ENCODE measurements at regions not wholly inside any gene's neighbourhood (a gene's known extent, or its start where the extent isn't known, plus 50 kb on each side); places are given as distances from the start of the nearest gene placed in this dataset.

DNA sequence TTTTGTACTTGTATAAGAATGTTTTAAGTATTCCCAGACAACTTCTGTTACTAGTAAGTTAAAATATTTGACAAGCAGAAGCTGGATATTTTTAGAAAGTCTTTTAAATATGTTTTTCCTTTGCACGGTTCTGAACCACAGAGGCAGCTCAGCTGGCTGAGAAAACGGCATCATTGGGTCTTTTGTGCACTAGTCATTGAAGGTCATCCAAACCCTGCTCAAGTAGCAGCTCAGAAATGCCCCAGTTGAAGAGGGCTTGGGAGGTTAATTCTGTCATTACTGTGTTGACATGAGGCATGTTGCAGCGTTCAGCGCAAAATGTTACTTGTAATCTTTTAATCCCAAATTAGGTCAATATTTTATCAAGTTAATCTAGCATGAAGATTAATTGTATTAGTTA is 383.7 kb upstream of the FAM241A start:
- DNase-seq: no peak

DNA sequence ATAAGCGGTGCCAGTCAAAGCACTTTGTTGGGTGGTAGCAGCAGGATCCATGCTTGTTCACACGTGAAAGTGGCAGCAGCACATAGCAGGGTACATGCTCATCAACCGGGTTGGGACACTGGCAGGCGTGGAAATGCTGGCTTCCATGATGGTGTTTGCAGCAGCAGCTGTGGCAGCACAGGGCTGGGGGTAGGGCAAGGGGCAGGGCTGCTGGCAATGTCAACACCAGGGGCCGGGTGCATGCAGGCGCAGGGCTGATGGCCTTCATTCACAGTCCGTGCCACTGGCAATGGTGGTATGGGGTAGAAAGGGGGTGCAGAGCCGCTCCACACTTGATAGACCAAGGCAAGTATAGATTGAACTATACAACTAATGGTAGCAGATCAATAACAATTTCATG is 374.7 kb upstream of the FAM241A start:
- DNase-seq: no peak

DNA sequence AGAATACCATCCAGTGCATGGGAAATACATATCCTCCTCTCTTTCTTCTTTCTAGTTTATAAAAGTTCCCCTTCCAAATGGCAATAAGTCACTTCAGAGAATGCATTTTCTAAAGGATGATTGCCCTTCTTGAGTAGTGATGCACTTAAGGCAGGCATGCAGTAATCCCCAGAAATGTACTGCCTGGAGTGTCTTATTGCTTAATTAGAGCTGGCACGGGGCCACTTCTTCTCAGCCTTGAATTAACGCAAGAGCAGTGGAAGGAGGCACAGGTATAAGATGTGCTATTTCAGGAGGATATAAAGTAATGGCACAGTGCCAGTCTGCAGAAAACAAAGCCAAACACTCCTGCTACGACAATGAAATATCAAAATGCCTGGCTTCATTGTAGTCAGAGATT is 371.4 kb upstream of the FAM241A start:
- peak; percentile 68 for DNase-seq

DNA sequence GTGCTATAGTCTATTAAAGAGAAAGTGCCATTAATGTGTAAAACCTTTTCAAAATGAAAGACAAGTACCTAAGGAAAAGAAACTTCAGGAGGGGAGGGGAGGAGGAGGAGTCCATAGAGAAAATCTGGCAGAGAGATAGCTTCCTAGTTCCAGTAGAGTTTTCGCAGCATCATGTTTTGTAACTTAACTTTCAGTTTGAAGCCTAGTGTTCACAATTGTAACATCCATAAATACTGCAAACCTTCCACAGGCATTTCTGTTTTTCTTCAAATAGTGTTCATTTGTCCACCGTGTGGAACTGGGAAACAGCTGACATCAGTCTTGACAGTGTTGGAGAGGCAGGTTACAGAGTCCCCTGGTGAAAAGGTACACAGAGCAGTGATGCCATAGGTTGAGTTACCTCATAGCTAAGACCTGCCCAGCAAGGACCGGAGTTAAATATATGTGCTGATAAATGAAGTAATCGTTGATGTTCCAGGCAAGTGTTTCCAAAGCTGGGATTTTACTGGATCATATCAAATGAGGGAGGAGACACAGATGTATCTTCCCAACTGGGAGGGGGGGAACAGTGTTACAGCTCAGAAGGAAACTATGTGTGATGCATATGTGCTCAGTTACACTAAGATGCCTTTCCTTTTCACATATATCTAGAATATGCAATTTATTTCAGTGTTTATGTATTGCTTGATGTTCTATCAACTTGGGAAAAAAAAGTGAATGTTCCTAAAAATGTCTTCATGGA is 369.5 kb upstream of the FAM241A start:
- no peak for DNase-seq

DNA sequence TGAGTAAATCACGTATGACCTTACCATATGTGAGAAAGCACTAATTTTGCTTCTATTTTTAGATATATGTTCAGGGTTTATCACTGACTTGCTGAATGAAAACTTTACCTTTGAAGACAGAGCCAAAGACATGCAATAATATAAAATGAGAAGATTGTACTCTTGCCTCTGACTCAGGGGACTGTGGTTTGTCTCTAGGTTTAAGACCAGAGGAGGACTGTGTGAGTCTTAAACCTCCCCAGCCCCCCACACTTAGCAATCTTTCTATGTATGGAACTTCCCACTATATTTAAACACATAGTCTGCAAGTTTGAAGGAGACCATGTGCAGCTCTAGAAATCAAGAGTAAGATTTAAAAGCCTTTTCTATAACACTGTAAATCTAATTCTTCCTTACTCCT is 368.7 kb upstream of the FAM241A start:
- no peak for DNase-seq

DNA sequence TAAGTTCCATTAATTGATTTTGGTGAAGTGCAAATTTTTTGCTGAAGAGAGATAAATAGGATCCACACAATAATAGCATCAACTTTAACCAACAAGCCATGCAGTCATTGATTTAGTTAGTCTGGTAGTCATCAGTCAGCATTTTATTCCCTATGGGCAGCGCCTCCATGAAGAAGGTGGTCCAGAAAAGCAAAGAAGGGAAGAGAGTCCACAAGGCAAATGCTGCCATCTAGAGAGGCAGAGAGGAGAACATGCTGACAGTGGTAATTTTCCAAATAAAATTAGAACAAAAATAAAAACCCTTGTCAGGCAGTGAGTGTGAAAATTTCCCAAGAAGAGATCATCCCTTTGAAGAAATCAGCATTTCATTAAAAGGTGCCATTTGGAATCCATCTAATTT is 366.7 kb upstream of the FAM241A start:
- DNase-seq: peak; percentile 13

DNA sequence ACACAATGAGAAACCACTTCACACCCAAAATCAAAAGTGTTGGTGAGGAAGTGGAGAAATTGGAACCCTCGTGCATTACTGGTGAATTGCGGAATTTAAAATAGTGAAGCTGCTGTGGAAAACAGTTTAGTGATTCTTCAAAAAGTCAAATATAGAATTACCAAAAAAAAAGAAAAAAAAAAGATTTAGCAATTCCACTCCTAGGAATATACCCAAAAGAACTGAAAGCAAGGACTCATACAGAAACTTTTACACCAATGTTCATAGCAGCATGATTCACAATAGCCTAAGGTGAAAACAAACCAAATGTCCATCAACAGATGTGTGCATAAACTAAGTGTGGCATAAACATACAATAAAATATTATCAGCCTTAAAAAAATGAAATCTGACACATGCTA is 364.3 kb upstream of the FAM241A start:
- no peak for DNase-seq

DNA sequence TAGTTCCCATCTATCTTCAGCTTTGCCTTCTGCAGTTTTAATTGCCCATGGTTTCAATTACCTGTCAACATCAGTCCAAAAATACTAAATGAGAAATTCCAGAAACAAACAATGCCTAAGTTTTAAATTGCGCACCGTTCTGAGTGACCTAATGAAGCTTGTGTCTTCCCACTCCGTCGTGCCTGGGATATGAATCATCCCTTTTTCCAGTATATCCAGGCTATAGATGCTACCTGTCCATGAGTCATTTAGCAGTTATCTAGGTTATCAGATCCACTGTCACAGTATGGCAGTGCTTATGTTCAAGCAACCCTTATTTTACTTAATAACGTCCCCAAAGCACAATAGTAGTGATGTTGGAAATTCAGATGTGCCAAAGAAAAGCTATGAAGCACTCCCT is 363.6 kb upstream of the FAM241A start:
- DNase-seq: no peak

DNA sequence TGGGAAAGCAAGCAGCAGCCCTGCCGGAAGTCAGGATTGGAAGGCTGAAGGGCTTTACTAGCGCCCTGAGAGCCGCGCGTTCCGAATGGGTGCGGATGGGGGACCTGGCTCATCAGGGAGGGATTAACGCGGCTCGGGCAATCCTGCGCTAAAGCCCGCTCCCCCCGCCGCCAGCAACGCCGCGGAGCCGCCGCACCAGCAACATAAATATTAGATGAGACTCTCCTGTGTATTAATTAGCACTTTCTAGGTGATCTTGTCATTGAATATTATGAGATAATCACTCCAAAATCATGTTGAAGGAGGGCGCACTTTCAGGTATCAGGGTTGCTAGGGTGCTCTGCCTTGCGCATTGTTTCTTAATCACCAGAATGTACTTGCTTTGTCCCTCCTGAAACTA is 357.2 kb upstream of the FAM241A start:
- no peak for DNase-seq

DNA sequence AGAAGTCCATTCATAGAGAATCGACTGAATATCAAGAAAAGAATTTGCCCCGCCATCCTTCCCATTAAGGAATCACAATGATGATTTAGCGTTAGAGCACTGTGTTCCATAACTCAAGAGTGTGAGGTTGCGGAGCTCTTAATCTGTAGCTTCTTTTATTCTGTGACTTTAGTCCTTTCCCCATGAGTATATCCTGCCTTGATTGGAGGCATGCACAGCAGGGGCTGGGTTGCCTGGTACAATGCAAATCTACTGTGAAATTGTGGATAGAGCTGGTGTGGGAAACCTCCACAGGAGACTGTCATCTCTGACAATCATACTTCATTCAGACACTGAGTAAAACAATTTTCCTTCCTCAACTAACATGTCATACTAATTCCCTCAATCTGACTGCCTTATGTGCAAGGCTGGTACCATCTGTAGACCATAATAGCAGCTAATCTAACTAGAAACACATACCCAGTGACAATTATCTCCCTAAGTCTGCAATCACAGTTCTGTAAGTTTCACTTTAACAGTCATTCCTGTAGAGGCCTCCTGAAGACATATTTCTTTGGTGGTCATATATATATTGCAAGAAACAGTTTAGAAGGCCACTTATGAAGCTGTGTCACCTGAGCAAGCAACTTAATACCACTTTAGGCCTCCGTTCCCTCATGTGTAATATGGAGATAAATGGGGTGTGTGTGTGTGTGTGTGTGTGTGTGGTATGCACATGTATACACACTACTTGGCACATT is 355.2 kb upstream of the FAM241A start:
- DNase-seq: no peak

DNA sequence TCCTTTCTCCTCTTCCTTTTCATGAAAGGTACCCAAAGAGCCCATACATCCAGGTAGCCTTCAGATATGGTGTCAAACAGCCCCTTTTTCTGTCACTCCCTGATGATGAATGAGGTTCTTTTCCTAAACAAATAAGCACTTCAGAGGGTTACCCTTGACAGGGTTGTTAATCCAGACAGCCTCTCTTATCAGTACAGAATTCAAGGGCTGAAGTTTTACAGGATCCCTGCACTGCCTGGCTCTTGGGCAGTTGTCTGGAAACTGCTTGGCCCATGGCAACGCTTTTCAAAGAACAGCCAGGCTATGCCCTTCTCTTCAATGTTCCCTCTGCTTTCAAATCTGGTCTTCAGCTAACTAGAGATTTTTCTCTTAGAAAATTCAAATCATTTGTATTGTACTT is 352.6 kb upstream of the FAM241A start:
- no peak for DNase-seq

DNA sequence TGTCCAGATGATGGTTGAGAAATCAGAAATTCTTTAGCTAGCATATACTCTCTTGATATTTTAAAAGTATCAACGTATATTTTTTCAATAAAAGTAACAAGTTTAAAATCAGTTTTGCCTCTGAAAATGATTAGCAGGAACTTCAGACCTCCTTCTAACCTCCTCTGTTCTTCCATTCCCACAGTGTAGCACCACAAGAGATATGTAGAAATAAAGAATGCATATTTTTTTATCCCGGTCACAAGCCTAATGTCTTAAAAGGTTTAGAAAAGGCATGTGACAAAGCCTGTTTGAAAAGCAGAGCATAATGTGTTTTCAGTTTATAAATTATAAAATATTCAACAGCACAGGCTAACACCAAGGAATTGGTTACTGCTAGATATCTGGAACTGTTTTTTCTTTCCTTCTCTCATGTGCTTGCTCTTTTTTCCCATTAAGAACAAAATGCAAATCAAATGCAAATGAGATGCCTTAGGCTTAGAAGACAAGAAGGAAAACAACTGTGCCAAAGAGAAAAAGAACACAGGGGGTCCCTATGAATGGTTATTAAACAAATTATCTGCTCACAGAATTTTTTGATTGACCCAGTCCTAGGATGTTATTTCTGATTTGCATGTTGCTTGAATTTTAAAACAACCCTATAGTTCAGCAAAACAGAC is 351.7 kb upstream of the FAM241A start:
- DNase-seq: no peak

DNA sequence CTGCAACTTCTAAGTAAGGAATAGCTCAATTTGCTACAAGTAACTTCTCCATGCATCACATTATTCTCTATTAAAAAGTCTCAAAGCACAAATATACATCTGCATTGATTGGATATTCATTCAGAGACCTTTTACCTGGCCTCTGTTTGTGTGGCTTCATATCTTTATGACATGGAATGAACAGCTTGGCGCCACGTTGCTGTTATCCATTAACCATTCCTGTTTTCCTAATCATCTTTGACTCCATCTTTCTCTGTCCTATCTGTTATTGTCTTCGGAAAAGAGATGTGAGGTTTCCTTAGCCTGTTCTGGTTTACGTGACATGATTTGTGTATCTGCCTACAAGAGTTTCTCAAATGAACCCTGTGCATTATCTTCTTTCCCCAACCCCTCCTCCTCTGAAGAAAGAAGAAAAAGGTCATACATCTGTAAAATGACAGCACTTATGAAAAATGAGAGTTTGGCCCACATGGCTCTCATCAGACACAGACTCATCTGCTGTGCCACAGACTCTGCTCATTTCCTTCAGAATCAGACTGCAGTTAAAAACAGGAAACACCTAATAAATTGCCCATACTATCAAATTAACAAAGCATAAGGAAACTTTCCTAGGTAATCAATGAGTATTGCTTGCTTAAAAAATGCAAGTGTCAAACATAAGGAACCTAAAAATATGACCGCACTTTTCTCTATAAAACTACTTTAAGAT is 347.6 kb upstream of the FAM241A start:
- DNase-seq: no peak

DNA sequence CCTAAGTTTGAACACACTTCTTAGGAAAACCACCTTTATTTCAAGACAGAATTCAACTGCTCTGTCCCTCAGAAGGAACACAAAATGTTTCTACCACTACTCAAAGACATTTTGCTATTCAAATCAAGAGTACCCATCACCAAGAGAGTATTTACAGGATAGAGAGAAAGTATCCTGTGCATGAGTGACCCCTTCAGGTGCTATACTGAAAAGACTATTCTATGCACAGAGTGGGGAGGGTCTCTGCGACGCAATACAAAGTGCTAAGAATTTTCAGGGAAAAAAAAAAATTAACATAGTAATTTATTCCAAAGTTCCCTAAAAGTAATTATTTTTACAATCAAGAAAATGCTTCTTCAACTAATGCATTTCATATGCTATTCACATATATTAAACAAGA is 346.4 kb upstream of the FAM241A start:
- no peak for DNase-seq

DNA sequence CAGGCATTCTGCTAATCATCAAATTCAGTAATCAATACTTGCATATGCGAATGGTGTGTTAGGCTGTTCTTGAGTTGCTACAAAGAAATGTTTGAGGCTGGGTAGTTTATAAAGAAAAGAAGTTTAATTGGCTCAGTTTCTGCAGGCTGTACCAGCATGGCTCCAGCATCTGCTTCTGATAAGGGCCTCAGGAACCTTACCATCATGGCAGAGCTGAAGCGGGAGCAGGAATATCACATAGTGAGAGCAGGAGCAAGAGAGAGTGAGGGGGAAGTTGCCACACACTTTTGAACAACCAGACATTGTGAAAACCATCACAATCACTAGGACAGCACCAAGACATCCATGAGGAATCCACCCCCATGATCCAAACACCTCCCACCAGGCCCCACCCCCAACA is 344.7 kb upstream of the FAM241A start:
- DNase-seq: no peak

DNA sequence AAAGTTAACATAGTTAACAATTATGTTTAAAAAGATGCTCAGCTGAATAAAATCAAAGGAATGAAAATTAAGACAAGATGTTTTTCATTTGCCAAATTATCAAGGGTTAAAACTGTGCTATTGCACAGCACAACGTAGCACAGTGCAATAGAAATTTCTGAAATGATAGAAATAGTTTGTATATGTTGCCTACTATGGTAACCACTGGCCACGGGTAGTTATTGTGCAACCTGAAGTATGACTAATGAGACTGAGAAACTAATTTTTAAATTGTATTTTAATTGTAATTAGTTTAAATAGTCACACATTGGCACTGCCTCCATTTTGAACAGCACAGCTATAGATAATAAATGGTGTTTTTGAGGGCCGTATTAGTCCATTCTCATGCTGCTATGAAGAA is 343.1 kb upstream of the FAM241A start:
- DNase-seq: no peak

DNA sequence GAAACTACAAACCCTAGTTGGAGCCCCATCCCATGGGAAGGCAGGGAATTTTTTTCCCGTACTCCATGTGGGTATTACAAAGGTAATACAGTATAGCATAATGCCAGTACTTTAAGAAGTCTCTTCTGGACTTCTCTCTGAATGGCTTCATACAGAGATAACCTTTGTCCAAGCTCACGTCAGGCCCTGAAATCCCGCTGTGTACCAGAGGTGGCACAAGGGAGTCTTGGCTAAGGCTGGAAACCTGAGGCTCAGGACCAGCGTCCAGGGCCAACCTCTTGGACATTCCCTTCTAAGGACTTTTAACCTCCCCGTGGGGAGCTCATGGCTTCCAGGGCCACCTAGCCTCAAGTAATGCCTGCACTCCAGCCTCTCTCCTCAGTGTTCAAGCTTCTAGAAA is 338.9 kb upstream of the FAM241A start:
- DNase-seq: no peak

DNA sequence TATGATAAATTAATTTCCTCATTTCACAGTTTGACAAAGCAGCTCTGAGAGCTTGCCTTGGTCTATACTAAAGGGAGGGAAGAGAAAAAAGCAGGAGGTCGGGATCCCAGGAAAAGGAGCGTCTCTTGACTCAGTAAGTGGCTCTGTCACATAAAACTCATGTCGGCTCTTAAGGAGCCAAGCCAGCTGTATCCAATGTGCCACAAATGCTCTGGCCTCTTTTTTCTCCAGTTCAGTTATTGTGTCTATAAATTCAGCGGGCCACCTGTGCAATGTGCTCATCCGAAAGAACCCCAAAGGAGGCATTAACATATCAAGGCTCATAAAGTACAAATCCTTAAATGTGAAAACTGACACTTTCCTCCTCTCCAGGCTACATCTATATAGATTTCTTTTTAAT is 337.7 kb upstream of the FAM241A start:
- DNase-seq: no peak

DNA sequence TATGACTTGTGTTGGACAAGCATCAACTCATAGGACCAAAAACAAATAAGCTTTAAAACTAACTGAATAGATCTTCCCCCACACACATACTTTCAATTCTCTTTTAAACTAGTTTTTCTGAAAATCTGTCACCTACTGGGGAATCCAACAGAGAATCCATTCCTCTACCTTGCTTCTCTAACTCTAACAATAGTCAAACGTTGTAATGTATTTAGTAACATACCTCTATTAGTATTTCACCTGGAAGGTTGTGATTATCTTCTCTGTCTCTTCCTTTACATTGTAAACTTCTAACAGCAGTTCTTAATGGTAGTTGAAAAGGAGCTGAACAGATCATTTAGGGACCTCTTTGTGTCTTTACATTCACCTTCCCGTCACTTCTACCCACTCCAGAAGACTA is 337.1 kb upstream of the FAM241A start:
- DNase-seq: no peak

DNA sequence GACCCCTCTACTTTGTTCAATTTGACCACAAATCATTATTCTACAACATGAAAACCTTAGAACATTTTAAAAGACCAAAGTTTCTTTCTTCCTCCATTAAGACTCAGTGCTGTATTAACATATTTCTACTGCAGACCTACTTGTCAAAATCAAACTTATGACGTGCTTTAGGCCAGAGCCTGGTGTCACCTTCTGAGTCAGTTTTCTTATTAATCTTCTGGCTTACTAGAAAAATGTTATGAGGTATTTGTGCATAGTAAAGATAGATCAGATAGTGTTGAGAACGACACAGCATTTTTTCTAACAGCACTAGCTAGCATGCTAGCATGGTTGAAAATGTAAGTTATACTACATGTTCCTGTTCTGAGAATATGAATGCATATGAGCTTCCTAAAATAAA is 333.6 kb upstream of the FAM241A start:
- DNase-seq: no peak

DNA sequence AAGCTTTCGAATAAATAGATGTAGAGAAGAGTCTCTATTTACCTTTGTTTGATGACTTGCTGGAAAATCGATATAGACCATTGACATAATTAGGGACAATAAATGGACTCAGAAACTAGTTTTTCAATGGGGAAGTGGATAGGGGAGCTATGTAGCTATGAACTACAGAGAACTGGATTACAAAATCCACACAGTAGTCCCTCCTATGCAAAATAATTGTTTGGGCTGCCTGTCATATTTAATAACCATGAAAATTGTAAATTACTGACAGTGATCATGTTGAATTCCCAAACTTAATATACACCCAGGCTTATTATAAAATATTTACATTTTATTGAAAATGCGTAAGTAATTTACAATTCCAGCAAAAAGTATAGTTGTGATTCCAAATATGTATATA is 333.1 kb upstream of the FAM241A start:
- peak; percentile 23 for DNase-seq

DNA sequence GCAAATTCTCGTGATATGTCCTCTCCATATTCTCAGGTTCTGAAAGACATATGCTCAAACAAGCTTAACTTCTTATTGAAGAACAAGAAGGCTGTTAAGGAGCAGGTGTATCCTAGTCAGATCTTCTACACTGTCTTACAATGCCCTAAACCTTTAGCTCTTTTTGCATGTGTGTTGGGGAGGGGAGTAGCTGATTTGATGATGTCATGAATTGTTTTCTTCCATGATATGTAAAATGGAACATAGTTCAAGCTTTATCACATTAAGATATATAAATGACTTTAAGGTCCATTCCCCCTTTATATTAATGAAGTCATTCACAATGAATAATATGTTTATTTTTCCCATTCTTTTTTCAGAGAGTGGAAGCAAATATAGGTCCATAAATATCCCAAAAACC is 332.5 kb upstream of the FAM241A start:
- no peak for DNase-seq

DNA sequence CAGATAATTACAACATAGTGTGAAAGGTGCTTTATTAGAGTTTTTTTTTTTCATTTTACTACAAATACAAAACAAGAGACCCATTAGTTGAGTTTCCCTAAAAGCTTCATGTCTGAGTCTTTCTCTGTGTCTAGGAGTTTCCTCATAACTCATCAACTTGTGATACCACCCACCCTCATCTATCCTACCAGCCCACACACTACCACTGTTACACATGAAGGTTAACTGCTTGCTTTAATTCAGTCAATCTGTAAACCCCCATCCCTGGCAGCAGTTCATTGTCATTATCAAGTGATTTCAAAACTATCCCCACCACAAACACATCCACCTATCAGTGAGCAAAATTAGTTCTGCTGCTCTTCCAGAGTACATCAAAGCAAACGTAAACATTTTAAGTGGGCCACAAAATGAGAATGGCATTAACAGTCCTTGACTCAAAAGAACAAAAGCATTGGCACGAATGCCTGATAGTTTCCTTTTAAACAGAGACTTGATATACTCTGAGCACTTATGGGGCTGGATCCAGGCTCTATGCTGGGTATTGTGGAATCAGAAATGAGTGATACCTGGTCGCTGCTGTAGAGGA is 331.6 kb upstream of the FAM241A start:
- peak; percentile 25 for DNase-seq

Measured in COR-L47 (cell line).